LHCN-M2 (cell line): ENCODE measurements at regions not wholly inside any gene's neighbourhood (a gene's known extent, or its start where the extent isn't known, plus 50 kb on each side); places are given as distances from the start of the nearest gene placed in this dataset.

Source experiments
- DNase-seq: peaks from one replicate; pipeline ENCODE4 v3.0.0-alpha.2; 2012; ENCODE audit warnings: low read depth

- DNase-seq, result no peak
These were observed 153.5 kb upstream of the RAI14 start for GRCh38 chr5:34502581-34502980.

DNA sequence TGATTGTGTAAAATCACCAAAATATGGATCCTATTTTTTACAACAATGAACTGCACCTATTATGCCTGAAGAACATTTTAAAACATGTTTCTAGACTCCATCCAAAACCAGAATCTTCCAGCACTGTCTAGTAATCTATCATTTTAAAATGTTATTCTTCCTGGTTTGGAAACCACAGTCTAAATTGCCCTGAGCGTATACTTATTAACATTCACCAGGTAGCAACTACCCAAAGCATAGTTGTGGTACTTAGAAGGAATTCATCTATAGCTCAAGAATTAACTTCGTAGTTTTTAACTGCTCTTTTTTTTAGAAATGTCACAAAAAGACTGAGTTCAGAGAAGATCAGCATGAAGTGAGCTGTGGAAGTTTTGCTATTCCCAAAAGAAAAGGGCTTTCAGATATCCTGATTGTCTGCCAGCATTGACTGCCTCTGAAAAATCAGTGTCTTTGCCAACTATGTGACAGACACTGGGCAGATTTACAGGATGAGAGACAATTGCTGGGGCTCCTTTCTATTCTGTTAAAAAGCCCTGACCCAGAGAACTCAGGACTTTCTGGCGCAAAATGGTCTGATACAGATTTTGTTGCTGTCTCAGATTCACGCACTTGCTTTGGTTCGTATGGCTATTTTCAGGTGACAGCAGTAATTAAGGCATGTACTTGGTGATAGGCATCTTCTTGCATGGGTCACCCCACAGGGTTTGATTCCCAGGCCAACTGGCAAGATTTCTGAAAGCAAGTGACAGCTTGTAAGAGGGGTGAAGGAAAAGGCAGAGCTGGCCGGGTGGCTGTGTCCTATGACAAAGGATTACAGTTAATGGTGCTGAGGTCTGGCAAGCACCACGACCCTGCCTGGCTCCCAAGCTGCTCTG is 152.5 kb upstream of the RAI14 start:
- DNase-seq, result no peak

GRCh38 chr5:34504967-34505366 is 151.2 kb upstream of the RAI14 start:
- no peak for DNase-seq

DNA sequence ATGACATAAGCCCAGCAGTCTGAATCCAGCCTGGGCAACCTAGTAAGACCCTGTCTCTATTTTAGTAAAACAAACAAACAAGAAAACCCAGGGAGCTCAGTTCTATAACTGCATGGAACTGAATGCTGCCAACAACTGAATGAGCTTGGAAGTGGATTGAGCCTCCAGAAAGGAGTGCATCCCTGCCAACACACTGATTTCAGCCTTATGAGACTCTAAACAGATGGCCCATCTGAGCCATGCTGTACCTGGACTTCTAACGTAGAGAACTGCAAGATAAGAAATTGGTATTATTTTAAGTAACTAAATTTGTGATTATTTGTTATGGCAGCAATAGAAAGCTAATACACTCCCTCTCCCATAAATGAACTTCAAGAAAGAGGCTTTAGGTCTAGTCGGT is 150.4 kb upstream of the RAI14 start:
- DNase-seq, result no peak

DNA sequence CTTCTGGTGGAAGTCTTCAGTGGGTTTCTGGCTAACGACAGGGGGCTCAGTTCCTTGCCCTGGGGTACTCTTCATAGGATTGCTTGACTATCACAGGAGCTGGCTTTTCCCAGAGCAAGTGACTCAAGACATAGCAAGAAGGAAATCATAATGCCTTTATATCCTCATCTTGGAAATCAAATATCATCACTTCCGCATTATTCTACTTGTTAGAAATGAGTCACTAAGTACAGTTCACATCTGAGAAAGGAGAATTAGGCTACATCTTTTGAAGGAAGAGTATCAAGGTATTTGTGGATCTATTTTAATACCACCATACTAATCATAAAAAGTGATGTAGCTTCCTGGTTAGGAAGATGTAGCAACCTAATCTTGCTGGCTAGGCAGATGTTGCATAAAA is 148.2 kb upstream of the RAI14 start:
- DNase-seq, result no peak

DNA sequence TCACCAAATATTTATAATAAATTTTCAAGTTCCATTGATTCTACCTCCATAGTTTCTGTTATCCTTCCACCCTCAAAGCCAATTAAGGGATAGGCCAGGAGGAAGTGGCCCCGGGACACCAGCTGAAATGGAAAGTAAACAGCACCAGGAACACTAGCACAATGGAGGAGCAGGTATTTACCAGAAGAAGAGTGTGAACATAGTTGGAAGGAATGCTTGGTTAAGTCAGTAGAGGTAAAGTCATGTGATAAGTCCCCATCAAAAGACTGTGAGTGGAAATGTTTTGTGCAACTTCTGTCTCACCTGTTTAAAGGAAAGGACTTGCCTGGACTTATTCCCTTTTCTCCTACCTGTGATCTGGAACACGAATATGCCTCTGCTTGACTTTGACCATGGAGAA is 146.7 kb upstream of the RAI14 start:
- no peak for DNase-seq

DNA sequence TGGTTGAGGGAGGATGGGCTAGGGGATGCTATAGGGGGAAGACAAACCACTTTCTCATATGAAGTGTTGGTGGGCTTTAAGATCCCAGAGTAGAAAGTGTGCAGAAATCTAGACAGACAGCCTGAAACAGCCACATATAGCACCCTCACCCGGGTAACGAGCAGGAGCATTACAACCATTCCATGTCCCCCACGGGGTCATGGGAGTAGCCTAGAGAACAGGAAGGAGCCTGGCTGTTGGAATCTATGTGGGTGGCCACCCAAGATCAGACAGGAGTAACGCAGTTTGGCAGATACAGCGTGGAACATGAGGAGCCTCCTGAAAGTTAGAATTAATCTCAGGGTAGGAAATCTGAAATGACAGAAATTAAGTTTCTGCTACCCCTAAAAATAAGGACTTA is 146.1 kb upstream of the RAI14 start:
- no peak for DNase-seq

DNA sequence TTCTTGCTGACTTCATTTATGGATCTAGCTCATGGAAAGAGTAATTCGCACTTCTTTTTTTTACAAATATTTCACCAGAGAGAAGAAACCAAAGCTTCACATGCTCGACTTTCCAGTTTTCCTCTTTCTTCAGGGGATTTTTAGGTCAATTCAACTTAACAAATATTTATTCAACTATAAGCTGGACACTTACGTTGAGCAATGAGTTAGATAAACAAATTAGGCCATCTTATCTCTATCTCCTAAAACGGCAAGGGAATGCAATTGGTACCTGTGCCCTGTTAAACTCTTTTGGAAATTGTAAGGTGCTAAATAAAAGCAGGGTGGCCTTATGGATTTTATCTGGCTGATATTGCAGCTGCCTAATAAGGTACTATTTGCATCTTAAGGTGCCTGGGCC is 145.1 kb upstream of the RAI14 start:
- DNase-seq, result no peak

DNA sequence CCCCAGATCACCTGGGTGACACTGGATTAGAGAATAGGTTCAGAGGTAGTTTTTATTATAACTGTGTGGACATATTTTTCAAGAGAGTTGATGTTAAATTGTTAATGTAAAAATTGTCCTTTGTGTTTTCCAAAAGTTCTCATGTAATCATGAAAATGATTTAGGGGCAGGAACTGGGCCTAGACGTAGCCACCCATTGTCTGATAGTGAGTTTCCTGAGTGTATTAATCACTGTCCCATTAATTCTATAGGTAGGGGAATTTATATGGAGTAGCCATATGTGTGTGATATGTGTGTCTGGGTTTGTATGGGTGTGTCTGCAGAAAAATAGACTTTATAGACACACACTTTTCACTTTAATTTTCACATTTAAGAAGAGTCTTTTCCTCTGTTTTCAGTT is 144.6 kb upstream of the RAI14 start:
- no peak for DNase-seq

GRCh38 chr5:34511915-34512314 is 144.2 kb upstream of the RAI14 start:
- no peak for DNase-seq

GRCh38 chr5:34516166-34516565 is 140.0 kb upstream of the RAI14 start:
- no peak for DNase-seq

GRCh38 chr5:34516686-34517085 is 139.4 kb upstream of the RAI14 start:
- DNase-seq, result no peak

- peak; percentile 51 for DNase-seq
These were observed 138.9 kb upstream of the RAI14 start for GRCh38 chr5:34517249-34517648.

GRCh38 chr5:34519489-34520220 is 136.5 kb upstream of the RAI14 start:
- DNase-seq, result no peak

GRCh38 chr5:34521628-34522290 is 134.4 kb upstream of the RAI14 start:
- no peak for DNase-seq

- DNase-seq, result peak; percentile 75
These were observed 133.3 kb upstream of the RAI14 start for GRCh38 chr5:34522599-34523386.

GRCh38 chr5:34523387-34523726 is 132.8 kb upstream of the RAI14 start:
- DNase-seq, result no peak

- peak; percentile 69 for DNase-seq
These were observed 132.0 kb upstream of the RAI14 start for GRCh38 chr5:34524123-34524522.

DNA sequence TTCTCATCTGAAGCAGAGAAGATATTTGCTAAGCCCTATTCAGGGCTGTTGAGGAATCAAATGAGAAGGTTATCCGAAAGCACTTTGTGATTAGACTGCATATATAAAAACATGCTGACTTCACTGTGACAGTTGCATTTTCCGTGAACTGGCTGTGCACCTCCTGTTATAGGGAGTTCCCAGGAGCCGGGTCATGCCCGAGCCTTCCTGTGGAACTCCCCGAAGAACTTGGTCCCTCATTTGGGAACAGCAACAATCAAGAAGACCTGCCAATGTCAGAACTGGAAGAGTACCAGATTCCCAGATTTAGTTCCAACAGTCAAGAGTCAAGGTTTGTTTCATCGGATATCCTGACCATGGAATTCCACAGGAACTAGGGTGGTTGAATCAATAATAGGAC is 130.4 kb upstream of the RAI14 start:
- no peak for DNase-seq

GRCh38 chr5:34526682-34527305 is 129.3 kb upstream of the RAI14 start:
- no peak for DNase-seq

- DNase-seq, result no peak
These were observed 126.4 kb upstream of the RAI14 start for GRCh38 chr5:34529581-34530331.
